Endothelial cell of umbilical vein (primary cell): ENCODE measurements at regions not wholly inside any gene's neighbourhood (a gene's known extent, or its start where the extent isn't known, plus 50 kb on each side); places are given as distances from the start of the nearest gene placed in this dataset.

Source experiments
- CTCF ChIP-seq, 2 donors: IDR thresholded peaks; 1 replicate in 1 of 2; 2 replicates in 1 of 2; pipeline ENCODE4 v1.5.1; 2011; ENCODE audit warnings: low read length in 2 of 2, mild to moderate bottlenecking in 2 of 2, moderate library complexity in 2 of 2, control low read depth in 1 of 2, inconsistent platforms in 1 of 2, low read depth in 1 of 2; ENCODE audit not compliant: insufficient read depth in 1 of 2; ENCODE audit errors: extremely low read depth in 1 of 2
- EZH2 ChIP-seq: IDR thresholded peaks from 2 replicates; pipeline ENCODE4 v1.6.1; 2012; ENCODE audit warnings: borderline replicate concordance, low read depth, mild to moderate bottlenecking, moderate library complexity, low read length, inconsistent platforms; ENCODE audit not compliant: severe bottlenecking
- JUN ChIP-seq: IDR thresholded peaks from 2 replicates; pipeline ENCODE4 v1.6.1; 2011; ENCODE audit warnings: borderline replicate concordance, low read depth; ENCODE audit not compliant: insufficient read length, insufficient read depth
- MAX ChIP-seq: IDR thresholded peaks from 2 replicates; pipeline ENCODE4 v1.6.1; 2011; ENCODE audit not compliant: insufficient read depth, insufficient read length
- MYC ChIP-seq: IDR thresholded peaks from one replicate; pipeline ENCODE4 v1.6.1; 2011; ENCODE audit warnings: mild to moderate bottlenecking, low read depth, low read length
- POLR2A ChIP-seq: IDR thresholded peaks from 2 replicates; pipeline ENCODE4 v1.6.1; 2012; ENCODE audit warnings: low read depth, mild to moderate bottlenecking, control low read depth, low read length
- POLR2AphosphoS5 ChIP-seq: IDR thresholded peaks from 2 replicates; pipeline ENCODE4 v1.6.1; 2012; ENCODE audit warnings: low read depth, mild to moderate bottlenecking, control low read depth, low read length, moderate library complexity; ENCODE audit not compliant: insufficient read depth

DNA sequence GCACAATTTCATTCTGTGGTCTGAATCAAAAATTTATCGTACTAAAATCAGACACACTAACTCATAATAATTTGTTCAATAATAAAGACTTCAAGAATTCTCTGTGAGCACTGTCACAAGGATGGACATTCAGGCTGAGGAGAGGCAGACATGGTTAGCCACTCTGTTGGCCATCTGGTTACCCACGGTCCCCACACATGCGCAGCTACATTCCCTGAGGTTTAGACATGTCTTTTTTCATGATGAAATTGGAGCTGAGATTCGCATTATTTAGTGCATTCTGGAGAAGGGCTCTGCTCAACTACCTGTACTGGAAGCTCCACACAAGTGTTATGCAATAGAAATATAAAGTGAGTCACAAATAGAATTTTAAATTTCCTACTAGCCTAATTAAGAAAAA lies 156.9 kb downstream of the SUCNR1 start:
- TF ChIP-seq EZH2 (no peak), CTCF (IDR thresholded peaks at IDR 0.05; ENCODE audit: extremely low read depth in 1 of 2, insufficient read depth in 1 of 2, low read depth in 1 of 2, low read length in 2 of 2) (no peak), POLR2A (no peak), POLR2AphosphoS5 (no peak), MAX (no peak), JUN (no peak), MYC (no peak)
